Fibroblast of gingiva (primary cell): ENCODE measurements at regions not wholly inside any gene's neighbourhood (a gene's known extent, or its start where the extent isn't known, plus 50 kb on each side); places are given as distances from the start of the nearest gene placed in this dataset.
A peak's percentile ranks its signal among the peaks of the same experiment; 100 is the strongest.
"Not testable (repeated sequence)": the region's sequence is repeated elsewhere in the genome, so short reads cannot be mapped to it uniquely, and the experiment has no call there.

Source experiments
- DNase-seq: peaks from one replicate; pipeline ENCODE4 v3.0.0-alpha.2; 2011; ENCODE audit warnings: low read depth

DNA sequence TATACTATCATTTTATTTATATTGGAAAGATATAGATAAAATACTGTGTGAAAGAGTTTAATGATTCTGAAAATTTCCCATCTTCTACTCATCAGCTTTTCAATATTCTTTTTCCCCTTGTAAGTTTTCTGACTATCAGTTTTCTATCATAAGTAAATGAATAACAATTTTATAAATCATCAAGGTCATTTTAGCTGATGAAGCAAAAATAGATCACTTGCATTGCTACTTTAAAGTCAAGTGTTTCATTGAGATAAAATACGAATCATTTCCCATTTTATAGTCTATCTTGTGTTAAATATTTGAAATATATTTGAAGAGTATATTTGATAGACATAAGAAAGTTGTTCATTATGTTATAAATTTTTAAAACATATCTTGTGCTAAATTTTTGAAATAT lies 811.0 kb upstream of the GALNTL6 start:
- no peak for DNase-seq

DNA sequence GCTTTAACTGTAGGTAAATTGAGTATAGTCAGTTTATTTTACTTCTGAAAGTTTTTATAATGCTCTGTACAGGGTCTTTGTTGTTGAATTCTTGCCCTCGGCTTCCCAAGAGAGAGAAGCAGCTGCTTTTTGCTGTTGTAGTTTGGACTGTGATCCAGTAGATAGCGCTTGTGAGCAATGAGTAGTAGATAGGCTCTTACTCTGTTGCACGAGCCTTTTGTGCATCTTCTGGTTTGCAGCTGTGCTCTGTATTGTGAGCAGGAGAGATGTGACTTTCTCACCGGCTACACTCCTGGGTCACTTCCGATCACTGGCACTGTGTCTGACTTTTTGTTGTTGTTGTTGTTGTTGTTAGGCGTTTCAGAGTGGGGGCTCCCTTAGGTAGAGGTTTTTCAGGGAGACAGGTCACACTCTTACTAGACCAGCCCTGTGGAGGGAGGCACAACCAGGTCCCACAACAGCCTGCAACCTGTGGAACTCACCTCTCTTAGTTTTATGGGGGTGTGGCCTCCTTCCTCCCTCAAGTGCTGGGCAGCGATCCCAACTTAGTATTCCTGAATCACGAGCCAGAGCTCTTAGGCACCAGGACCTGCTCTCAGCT lies 822.1 kb upstream of the GALNTL6 start:
- no peak for DNase-seq

DNA sequence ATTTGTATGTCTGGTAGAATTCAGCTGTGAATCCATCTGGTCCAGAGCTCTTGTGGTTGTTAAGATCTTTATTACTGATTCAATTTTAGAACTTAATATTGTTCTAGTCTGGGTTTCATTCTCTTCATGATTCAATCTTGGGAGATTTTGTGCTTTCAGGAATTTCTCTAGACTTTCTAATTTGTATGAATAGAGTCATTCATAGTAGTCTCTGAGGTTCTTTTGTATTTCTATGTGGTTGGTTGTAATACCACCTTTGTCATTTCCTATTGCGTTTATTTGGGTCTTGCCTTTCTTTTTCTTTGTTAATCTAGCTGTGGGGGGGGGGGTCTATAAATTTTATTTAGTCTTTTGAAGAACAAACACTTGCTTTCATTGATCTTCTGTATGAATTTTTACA lies 824.8 kb upstream of the GALNTL6 start:
- no peak for DNase-seq

DNA sequence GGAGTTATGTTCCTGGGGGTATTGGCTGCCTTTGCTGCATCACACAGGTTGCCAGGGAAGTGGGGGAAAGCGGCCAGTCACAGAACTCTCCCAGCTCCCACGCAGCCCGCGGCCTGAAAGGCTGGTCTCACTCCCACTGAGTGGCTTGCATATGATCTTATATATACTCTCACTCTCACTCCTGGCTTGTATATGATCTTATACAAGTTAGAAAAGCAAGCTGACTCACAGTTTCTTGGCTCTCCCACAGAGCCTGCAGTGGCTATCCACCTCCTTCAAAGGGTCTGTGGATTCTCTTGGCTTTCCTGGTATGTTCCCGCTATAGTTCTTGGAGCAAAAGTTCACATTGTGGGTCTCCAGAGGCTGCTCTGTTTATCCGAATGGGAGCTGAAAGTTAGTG lies 833.5 kb upstream of the GALNTL6 start:
- no peak for DNase-seq

DNA sequence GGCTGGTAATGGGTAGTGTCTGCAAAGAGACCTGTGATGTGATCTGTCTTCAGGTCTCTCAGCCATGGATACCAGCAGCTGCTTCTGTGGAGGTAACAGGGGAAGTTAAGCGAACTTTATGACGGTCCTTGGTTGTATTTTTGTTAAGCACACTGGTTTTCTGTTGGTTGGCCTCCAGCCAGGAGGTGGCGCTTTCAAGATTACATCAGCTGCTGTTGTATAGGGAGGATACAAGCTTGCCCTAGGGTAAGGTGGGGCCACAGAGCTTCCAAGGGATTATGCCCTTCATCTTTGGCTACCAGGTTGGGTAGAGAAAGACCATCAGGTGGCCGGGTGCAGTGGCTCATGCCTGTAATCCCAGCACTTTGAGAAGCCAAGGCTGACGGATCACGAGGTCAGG lies 834.2 kb upstream of the GALNTL6 start:
- no peak for DNase-seq

DNA sequence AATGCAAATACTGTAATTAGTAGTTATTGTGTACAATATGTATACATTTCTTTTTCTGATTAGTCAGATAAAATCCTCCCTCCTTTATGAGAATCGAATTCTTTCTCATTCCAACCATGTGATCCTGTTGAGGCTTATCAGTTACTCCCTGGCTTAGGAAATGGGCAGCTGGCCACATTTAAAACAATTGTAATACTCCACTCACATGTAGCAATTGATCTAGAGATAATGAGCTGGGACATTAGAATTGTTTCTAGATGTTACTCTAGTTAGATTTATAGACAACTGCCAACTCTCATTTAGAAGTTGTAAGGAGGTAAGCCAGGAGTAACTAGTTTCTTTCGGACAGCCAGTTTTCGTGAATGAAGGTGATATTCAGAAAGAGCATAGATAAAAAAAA lies 859.3 kb upstream of the AADAT start:
- no peak for DNase-seq

DNA sequence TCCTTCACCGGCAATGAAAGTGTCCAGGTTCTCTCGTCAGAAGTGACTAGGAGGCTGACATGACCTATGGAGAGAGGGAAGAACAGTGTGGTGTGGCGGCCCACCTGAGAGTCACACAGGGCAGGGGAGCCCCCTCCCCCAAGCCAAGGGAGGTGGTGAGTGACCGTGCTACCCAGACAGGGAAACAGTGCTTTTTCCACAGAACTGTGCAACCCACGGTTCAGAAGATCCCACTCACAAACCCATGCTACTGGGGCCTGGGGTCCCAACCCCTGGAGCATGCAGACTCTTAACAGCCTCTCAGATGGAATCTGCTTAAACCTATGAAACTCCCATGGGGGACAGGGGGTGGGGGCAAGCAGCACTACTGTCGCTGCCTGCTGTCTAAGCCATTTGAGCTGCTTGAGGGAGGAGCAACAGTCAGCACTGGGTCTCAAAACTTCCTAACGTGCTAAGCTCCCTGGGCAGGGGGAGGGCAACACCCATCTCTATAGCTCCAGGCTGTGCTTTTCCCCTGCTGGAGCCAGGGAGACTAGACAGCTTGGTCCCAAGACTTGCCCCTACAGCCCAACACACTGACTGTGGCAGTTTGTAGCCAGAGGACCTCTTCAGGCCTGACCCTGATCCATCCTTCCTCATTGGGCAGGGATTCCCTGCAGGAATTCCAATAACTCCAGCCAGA lies 850.4 kb upstream of the AADAT start:
- no peak for DNase-seq

DNA sequence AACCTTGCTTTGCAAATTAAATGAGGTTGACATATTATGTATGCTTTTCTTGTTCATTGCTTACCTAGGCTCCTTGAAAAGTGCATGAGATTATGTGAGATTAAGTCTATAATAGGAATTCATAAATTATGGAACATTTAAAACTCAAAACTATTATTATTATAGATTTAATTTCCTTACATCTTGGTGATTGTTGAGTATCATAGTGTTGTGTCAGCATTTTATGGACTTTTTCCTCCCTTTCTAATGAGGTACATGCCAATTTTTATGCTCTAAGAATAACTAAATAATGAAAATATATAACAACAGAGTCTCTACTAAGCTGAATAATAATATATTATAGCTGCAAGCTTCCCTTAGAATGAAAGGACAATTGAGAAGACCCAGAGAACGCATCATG lies 848.8 kb upstream of the AADAT start:
- DNase-seq = no peak

DNA sequence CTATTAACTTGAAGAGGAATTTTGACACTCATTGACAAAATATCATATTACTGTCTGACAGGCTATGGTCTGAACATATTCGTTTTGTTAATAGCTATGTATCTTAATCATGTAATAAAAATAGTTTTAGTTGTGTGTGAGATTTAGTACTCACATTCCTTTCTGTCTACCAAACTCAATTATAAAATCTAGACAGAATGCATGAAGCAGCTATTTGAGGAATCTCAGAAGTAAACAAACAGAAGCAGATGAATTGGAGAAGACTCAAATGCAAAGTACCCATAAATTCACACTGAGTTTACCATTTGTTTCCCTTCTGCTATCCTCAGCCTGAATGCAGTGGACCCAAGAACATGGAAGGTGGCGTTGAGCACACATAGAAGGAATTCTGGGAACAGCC lies 841.6 kb upstream of the AADAT start:
- DNase-seq = peak; percentile 0

DNA sequence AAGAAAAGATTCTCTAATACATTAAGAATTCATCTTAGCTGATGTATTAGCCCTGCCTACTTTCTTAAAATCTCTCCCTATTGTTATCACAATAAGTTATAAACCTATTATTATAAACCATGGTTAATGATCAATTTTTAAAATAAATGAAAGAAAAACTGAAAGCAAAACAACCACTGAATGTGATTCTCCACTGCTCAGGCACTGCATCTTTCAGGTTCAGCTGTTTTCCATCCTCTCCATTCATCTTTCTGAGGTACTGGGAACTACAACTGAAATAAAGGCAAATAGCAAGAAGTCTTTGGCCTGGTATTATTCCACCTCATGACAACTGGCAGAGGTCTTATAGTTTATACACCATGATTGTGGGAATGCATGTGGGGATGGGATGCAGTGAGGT lies 798.9 kb upstream of the AADAT start:
- DNase-seq = no peak

DNA sequence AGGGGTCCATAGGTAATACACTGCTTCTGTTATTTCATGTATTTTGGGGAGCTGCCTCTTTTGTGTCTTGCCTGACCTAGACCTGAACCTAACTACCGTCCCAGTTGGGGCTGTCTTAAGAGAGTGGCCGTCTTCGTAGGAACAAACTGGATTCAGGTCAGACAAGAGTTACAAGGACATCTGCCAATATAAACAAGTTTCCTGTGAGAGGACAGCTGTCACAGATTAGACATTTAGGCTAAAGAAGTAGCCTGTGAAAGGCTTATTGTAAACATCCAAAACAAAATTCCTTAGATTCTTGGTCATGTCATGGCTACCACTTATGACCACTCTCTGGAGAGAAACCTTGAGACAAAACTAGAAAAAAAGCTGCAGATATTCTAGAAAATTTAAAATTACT lies 797.6 kb upstream of the AADAT start:
- DNase-seq = no peak

DNA sequence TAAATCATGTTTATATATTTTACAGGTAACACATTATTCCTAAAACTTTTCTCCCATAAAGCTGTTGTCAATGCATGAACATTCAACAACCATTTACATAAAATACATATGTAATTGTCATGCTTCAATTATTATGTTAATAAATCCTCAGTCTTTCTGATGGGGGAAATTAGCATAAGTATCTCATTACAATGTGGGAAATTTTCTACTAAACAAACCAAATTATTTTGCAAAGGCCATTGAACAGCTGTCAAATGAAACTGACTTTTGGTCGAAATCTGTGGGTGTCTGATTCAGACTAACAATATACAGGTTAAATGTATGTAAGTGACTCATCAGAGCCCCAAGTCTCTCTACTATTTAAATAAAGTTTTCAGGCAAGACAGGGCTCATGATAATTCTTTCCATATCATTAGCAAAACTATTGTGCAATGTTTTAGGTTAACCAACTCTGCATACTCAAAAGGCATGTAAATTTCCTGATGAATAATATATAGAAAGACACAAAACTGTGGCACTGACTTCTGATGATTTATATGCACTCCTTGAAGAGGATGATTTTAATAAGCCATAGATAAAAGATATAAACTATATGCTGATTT lies 795.3 kb upstream of the AADAT start:
- DNase-seq = no peak

DNA sequence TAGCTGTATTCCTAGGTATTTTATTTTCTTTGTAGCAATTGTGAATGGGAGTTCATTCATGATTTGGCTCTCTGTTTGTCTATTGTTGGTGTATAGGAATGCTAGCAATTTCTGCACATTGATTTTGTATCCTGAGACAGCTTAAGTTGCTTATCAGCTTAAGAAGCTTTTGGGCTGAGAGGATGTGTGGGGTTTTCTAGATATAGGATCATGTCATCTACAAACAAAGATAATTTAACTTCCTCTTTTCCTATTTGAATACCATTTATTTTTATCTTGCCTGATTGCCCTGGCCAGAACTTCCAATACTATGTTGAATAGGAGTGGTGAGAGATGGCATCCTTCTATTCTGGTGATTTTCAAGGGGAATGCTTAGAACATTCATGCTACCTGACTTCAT lies 791.9 kb upstream of the AADAT start:
- not testable (repeated sequence) for DNase-seq

DNA sequence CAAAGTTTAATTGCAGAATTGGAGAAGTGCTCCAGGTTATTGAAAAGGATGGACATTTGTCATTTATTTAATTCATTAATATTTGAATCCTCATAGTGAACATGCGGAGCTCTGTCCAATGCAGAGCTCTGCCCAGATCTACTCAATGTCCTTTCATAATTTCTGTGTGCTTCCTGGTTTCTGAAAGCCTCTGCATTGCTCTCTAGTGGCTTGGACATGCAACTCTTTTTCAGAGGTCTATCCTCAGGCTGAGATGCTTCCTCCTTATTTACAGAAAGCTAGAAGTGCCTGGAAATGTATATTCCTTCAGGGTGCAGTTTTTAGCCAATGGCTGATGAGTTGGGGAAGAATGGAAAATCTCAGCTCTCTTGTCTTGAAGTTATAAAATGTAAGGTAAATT lies 786.1 kb upstream of the AADAT start:
- DNase-seq = no peak

DNA sequence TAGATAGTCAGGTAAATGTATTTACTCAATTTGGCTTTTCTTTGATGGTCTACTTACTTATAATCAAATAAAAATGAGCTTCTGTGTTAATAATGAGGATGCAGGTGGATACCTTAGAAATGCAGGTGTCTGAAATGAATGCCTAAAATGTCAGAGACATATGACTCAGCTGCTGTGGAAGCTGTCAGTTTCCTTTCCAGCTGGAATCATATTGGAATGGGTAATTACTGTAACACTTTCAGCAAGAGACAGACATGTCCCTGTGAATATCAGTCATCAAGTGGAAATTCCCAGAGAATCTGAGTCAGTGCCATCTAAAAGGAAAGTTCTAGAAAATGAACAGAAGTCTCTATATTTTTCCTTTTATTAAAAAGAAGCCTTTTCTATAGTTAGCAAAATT lies 783.0 kb upstream of the AADAT start:
- no peak for DNase-seq

DNA sequence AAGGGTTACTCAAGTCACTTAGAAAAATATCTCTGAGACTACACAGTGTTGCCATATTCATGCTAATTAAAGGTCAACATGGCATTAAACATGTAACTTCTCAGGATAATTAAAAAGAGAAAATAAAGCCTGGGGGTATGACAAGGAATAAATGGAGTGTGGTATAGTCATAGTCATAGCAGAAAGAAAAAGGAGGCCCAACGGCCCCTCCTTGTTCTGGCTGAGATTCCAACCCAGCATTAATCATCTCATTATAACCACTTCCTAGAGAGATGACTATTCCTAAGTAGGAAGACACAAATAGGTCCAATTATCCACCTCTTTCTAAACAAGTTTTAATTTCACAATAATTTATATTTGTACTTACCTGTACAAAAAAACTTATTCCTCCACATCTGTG lies 778.4 kb upstream of the AADAT start:
- no peak for DNase-seq

DNA sequence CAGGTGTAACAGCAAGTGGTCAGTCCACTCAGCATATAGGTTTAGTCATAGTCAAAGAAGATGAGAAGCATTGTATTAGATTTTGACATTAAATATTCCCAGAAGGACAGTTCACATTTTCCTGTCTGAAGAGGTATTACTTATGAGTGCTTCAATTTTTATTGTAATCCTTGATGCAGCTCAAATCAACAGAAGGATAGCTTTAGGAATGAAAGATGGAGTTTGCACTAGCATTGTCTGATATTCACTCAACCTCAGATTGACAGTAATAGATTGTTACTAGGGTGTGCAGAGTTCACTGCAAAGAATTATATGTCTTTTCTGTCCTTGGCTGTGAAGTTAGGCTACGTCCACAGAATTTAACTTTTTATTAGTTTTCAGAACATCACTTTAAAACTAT lies 764.3 kb upstream of the AADAT start:
- no peak for DNase-seq

DNA sequence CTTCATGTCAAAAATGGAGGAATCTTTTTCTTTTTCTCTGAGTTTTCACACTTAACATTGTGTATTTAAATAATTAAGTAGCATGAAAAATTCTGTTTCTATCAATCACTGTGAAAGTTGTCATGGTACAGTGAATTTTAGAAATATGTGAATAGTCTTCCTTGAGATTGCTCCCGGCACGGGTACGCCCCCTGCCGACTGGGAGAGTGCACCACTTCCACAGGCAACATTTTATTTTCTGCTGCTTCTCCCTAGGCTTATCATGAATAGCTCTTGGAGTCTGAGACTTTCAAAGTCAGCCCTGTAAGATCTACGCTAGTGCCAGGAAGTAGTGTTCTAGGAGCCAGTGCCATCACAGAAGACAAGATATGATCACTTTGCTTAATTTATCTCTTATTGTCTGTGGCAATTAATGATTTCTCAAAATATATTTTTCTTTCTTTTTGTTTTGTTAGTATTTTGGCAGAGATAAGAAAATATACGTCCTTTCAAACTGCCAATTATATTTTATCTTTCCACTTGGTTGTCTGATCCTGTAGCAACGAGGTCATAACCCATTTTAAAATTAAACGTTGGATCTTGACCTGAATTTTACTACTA lies 763.8 kb upstream of the AADAT start:
- peak; percentile 1 for DNase-seq

DNA sequence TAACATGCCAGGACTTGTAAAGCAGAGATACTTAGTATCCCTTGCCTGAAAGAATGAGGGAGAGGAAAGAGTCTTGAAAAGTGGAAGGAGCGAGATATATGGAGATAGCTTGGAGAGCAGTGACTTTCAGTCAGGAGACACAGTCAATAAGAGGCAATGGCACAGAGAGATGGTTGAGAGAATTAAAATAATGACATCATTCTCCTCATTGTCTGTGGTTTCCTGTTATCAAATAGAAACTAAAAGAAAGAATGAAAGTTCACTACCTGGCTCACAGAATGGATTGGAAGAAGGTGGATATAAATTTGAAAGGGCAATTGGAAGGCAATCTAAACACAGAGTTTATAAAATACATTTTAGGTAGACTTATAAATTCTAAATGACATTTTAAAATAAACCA lies 760.2 kb upstream of the AADAT start:
- DNase-seq = no peak

DNA sequence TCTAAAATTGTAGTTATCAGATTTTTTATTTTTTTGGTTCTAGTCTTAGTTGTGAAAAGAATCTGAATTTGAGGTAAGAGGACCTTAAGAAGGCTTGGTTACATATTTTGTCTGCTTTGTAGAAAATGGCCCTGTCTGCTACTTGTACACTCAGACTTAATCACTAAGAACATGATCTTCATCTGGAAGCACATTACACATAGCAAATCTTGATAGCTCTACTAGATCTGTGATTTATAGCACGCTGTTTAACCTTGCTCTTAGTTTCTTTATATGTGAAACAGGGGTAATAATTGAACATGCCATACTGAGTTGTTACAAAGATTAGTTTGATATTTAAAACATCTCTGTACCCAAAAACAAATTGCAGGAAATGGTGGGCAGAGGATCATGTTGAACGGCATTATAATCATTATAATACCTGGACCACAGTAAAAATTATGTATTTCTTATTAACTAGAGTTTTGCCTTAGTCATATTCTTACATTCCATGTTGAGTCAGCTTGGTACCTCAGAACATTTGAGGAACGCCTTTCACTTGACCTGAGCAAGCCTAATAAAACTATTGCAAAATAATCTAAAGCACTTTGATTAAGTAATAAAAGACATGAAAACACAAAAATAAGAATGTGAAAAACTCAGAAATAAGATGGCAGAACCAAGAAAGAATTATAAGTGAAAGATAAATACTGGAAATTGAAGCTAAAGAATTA lies 738.0 kb upstream of the AADAT start:
- DNase-seq = no peak

DNA sequence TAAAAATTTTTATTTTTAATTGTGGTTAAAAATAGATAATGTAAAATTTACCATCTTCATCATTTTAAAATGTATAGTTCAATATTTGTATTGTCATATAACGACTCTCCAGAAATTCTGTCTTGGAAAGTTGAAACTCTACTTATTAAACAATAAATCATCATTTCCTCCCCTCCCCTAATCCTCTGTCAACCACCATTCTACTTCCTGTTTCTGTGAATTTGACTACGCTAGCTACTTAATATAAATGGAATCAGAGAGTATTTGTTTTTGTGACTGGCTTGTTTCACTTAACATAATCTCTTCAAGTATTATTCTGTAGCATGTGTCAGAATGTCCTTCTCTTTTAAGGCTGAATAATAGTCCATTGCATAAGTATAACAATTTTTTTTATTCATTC lies 729.0 kb upstream of the AADAT start:
- no peak for DNase-seq

DNA sequence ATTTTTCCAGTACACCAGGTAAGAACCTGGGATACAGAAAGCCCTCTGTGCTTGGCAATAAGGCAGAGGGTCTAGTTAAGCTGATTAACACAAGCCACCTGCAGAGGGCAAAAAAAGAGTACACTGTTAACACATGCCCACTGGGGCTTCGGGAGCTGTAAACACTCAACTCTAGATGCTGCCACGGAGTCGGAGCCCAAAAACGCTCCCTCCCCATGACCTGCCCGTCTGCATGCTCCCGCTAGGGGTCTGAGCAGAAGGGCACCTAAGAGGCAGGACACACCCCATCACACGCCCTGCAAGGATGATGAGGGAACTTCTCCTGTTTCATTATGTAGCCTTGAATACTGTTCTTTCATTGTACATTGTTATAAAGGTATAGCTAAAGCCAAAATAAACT lies 715.6 kb upstream of the AADAT start:
- DNase-seq = no peak

DNA sequence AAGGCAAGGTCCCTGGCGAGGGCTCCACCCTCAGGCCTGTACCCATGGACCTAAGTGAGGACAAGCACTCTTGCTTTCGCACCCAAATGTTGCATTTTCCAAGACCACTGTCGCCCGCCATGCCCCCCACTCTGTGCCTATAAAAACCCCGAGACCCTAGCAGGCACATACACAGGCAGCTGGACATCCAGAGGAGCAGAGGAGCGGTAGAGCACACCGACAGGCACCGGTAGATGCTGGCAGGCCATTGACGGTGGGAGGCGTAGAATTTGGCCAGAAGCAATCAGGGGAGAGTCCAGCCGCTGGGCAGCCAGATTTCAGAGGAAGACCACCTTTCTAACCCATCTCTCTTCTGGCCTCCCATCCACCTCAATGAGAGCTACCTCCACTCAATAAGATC lies 715.2 kb upstream of the AADAT start:
- DNase-seq = no peak
